SU-DHL-6 (cell line): ENCODE measurements at regions not wholly inside any gene's neighbourhood (a gene's known extent, or its start where the extent isn't known, plus 50 kb on each side); places are given as distances from the start of the nearest gene placed in this dataset.

Experiments
- CTCF ChIP-seq: fragments of 200-600 bp; sonication (generic); IDR thresholded peaks from one replicate; pipeline ENCODE4 v1.5.1; 2017; ENCODE audit warnings: antibody characterized with exemption, mild to moderate bottlenecking, low read length, moderate library complexity; ENCODE audit not compliant: insufficient read depth, poor library complexity, severe bottlenecking
- EZH2phosphoT487 ChIP-seq: fragments of 200-600 bp; sonication (generic), shearing (Covaris generic); conservative IDR thresholded peaks from 2 replicates; pipeline ENCODE4 v1.6.1; 2018; ENCODE audit warnings: mild to moderate bottlenecking, antibody characterized with exemption, low read length, moderate library complexity, mixed read lengths

DNA sequence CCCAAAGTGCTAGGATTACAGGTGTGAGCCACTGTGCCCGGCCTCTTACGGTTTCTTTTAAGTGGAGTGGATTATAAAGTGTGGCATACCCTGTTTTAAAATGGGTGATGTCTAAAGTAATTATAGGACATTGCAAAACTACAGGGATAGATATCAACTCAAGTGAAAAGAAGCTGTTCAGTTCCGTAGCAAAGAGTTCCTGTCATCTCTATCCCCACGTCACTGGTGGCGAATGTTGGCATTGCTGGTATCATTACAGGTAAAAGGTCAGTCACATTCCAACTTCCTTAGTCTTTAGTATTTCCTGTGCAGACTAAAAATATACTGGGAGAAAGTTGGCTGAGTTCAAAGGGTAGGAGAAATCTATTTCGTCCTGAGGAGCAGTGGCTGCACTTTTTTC, 95.6 kb upstream of the SLC38A2 start:
- TF ChIP-seq CTCF (no peak), EZH2phosphoT487 (no peak)
